Hypothalamus (tissue), 51 donors: ENCODE measurements at regions not wholly inside any gene's neighbourhood (a gene's known extent, or its start where the extent isn't known, plus 50 kb on each side); places are given as distances from the start of the nearest gene placed in this dataset.
"Not testable (repeated sequence)": the region's sequence is repeated elsewhere in the genome, so short reads cannot be mapped to it uniquely, and the experiment has no call there.

Experiments used
- DNase-seq, 51 donors: peaks; one replicate each; lab custom pipeline; 2025; lab: John Stamatoyannopoulos, UW

DNA sequence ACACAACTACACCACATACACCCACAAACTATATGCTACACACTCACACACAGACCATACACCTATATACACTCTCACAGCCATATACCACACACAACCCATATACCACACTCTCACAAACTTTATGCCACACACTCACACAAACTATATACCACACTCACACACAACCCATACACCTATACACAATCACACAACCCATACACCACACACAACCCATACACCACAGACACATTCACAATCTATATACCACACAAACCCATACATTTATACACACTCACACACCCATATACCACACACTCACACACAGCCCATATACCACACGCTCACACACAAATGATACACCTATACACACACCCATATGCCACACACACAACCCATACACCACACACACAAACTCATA is 163.3 kb downstream of the TMEM121 start:
- no peak for DNase-seq

DNA sequence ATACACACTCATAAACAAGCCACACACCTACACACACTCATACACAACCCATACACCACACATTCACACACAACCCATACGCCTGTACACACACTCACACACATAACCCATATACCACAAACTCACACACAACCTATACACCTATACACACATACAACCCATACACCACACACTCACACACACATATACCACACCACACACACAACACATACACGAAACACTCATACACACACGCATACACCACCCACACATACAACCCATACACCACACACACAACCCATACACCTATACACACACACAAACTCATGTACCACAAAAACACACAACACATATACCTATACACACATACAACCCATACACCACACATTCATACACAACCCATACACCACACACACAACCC is 164.3 kb downstream of the TMEM121 start:
- no peak for DNase-seq

DNA sequence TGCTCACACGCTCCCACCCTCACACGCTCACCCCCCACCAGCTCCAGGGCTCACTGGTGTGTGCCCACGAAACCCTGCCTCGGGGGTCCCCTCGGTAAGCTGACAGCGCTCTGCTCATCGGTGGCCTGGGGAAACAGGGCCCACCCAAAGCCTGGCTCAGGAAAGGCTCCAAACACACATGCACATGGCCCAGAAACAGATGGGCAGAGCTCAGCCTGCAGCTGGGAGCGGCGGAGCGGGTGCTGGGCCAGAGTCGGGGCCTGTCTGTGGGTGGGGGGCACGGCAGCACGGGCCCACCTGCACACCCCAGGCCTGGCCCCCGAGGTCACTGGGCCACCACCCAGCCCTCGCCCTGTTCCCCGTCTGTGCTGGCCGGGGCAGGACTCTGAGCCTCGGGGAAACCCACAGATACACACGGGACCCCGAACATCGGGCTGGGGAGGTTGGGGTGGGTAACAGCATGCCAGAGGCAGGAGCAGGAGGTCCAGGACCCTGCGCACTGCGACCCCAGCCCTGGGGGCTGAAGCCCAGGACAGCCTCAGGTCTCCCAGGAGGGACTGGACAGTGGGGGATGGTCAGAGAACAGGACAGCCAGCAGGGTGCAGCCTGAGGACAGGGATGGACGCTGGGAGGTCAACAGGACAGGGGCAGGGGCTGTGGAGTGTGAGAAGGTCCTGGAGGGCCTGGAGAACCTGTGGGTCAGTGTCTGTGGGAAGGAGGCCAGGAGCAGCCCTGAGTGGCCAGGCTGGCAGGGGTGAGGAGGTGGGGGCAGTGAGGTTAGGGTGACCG is 165.1 kb downstream of the TMEM121 start:
- DNase-seq = not testable (repeated sequence)

DNA sequence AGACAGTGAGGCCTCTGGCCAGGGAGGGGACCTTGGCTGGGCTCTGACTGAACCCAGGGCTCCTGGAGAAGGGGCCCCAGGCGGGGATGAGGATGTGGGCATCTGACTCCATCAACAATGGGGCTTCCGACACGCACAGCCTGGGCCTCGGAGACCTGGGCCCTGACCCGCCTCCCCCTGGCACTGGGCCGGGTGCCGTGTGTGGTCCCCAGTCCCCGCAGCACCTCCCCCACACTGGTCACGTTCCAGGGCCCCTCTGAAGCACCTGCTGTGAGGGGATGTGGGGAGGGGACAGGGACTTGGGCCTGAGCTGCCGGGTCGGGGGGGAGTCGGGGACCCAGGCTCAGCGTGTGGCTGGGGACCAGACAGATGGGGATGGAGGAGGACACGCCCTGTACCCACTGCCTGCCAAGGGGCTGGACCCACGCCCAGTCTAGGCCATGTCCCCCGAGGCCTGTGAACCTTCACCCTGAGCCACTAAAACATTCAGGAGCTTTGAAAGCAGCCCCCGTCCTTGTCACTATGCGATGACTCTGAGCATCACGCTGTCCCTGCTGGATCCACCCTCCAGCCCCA is 165.8 kb downstream of the TMEM121 start:
- DNase-seq = not testable (repeated sequence)

DNA sequence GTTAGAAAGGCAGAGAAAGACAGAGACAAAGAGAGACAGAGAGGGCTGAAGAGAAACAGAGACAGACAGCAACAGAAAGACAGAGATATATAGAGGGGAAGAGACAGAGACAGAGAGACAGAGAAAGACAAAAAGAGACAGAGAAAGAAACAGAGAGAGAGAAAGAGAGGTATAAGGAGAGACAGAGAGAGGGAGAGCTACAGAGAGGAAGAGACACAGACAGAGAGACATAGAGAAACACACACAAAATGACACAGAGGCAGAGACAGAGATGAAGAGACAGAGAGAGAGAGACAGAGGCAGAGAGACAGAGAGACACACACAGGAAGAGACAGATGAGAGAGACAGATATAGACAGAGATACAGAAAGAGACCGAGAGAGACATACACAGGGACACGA is 168.6 kb downstream of the TMEM121 start:
- no peak for DNase-seq

DNA sequence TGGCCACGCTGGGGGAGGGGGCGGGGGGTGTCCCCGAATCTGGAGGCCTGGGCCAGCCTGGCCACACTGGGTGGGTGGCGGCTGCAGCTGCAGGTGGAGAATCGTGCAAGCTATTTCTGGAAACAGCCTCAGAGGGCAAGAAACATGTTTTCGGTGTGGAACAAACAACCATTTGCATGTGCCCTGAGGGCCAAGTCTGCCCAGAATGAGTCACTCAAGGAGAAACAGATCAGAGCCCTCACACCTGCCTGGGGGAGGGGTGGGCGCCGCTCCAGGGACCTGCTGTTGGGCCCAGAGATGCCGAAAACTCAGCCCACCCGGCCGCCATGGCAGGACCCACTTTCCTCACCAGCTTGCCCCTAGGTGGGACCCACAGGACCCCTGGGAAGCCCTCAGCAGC is 170.0 kb downstream of the TMEM121 start:
- not testable (repeated sequence) for DNase-seq

DNA sequence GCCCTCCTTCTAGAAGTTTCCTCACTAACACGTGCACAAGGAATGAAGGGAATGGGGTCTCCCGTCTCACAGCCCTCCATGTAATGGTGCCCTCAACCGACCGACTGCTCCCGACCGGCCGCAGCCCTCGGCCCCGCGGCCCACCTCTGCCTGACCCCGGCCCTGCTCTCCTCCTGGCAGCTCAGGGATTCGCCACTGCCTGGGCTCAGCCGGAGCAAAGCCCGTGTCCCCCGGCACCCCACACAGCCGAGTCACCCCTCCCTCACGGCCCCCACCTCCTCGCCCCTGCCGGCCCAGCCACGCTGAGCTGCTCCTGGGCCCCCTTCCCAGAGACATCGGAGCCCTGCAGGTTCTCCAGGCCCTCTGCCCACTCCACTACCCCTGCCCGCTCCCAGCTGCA is 171.0 kb downstream of the TMEM121 start:
- not testable (repeated sequence) for DNase-seq

GRCh38 chr14:105697955-105698354 is 171.6 kb downstream of the TMEM121 start:
- not testable (repeated sequence) for DNase-seq

- DNase-seq = not testable (repeated sequence)
Observed at GRCh38 chr14:105698940-105699556, 172.7 kb downstream of the TMEM121 start.

DNA sequence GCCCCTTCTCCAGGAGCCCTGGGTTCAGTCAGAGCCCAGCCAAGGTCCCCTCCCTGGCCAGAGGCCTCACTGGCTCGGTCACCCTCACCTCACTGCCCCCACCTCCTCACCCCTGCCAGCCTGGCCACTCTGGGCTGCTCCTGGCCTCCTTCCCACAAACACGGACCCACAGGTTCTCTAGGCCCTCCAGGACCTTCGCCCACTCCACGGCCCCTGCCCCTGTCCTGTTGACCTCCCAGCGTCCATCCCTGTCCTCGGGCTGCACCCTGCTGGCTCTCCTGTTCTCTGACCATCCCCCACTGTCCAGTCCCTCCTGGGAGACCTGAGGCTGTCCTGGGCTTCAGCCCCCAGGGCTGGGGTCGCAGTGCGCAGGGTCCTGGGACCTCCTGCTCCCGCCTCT is 173.3 kb downstream of the TMEM121 start:
- not testable (repeated sequence) for DNase-seq

GRCh38 chr14:105700146-105700545 is 173.8 kb downstream of the TMEM121 start:
- DNase-seq = not testable (repeated sequence)

- no peak for DNase-seq
Observed at GRCh38 chr14:105700622-105701288, 174.4 kb downstream of the TMEM121 start.

DNA sequence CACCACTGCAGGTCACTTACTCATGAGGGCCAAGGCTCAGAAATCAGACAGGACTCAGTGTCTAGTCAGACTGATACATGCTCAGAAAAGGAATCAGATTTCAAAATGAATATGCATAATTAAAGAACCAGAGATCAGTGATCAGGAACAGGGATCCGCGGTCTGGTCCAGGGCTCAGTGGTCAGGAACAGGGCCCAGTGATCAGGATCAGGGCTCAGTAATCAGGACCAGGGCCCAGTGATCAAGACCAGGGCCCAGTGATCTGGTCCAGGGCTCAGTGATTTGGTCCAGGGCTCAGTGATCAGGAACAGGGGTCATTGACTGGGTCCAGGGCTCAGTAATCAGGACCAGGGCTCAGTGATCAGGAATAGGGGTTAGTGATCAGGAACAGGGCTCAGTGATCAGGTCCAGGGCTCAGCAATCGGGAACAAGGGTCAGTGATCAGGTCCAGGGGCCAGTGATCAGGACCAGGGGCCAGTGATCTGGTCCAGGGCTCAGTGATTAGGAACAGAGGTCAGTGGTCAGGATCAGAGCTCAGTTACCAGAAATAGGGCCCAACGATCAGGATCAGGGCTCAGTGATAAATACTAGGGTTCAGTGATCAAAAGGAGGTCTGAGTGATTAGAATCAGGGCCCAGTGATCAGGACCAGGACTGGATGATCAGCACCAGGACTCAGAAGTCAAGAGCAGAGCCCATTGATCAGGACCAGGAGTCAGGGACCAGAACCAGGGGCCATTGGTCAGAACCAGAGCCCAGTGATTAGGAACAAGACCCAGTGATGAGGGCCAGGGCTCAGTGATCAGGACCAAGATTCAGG is 175.3 kb downstream of the TMEM121 start:
- no peak for DNase-seq

DNA sequence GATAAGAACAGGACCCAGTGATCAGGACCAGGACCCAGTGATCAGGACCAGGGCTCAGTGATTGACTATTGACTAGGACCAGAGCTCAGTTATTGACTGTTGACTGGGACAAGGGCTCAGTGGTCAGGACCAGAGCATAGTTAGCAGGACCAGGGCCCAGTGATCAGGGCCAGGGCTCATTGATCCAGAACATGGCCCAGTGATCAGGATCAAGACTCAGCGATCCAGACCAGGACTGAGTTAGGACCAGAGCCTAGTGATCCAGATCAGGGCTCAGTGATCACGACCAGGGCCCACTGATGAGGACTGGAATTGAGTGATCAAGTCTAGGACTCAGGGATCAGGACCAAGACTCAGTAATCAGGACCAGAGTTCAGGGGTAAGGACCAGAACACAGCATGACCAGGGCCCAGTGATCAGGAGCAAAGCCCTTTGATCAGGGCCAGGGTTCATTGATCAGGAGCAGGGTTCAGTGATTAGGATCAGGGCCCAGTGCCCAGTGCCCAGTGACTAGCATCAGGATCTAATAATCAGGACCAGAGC is 176.0 kb downstream of the TMEM121 start:
- no peak for DNase-seq

DNA sequence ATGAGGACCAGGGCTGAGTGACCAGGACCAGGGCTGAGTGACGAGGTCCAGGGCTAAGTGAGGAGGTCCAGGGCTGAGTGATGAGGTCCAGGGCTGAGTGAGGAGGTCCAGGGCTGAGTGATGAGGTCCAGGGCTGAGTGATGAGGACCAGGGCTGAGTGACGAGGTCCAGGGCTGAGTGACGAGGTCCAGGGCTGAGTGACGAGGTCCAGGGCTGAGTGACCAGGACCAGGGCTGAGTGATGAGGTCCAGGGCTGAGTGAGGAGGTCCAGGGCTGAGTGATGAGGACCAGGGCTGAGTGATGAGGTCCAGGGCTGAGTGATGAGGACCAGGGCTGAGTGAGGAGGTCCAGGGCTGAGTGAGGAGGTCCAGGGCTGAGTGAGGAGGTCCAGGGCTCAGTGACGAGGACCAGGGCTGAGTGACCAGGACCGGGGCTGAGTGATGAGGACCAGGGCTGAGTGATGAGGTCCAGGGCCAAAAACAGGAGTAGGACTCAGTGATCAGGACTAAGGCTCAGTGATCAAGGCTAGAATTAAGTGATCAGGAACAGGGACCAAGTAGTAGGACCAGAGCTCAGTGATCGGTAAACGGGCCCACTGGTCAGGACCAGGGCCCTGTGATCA is 176.8 kb downstream of the TMEM121 start:
- not testable (repeated sequence) for DNase-seq

DNA sequence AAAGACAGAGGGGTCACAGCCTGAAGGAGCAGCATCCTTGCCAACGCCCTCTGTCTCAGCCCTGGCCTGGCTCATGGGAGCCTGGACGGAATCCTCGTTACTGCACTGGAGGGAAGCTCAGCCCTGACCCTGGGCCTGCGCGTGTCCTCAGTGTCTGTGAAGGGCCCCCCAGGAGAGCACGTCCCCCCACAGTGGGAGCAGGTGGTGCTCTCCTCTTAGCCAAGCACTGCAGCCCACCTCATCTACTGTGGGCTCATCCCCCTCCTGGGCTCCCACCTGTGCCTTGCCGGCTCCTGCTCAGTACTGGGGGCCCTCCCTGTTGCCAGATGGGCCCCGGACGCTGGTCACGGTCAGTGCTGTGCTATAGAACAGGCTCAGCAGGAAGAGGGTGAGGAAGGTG is 177.7 kb downstream of the TMEM121 start:
- DNase-seq = not testable (repeated sequence)

DNA sequence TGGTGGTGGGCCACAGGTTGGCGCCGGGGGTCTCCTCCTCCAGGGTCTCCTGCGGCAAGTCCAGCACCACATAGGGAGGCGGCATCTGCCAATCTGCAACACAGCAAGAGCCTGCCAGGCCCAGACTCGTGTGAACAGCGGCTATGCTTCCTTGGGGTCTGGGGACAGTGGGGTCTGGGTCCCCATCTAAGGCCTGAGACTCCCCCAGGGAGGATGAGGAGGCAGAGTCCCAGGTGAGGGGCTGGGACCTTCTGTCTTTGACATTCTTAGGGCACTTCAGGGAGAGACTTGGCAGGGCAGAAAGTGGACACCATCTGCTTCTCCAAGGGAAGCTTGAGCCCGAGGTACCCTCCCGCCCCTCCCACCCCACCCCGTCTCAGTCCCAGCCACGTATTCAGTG is 178.1 kb downstream of the TMEM121 start:
- not testable (repeated sequence) for DNase-seq

DNA sequence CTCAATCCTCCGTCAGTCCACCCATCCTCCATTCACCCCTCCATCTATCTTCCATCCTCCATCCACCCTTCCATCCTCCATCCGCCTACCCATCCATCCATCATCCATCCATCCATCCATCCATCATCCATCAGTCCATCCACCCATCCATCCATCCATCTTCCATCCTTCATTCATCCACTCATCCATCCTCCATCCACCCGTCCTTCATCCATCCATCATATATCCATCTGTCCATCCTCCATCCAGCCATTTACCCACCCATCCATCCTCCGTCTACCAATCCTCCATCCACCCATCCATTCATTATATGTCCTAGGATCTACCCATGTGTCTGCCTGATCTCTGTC is 179.1 kb downstream of the TMEM121 start:
- not testable (repeated sequence) for DNase-seq

GRCh38 chr14:105705862-105706700 is 179.7 kb downstream of the TMEM121 start:
- not testable (repeated sequence) for DNase-seq
